LoVo (cell line): ENCODE measurements at regions not wholly inside any gene's neighbourhood (a gene's known extent, or its start where the extent isn't known, plus 50 kb on each side); places are given as distances from the start of the nearest gene placed in this dataset.

Experiments used
- DNase-seq: peaks from one replicate; pipeline ENCODE4 v3.0.0-alpha.2; 2016; ENCODE audit warnings: low spot score

GRCh38 chr15:85941186-85941855 lies 138.3 kb upstream of the AGBL1 start:
- no peak for DNase-seq

- no peak for DNase-seq
Measured at GRCh38 chr15:85942632-85943031, 137.0 kb upstream of the AGBL1 start.

- no peak for DNase-seq
Measured at GRCh38 chr15:85943151-85943550, 136.5 kb upstream of the AGBL1 start.

GRCh38 chr15:85943791-85944190 lies 135.9 kb upstream of the AGBL1 start:
- DNase-seq, result no peak

- no peak for DNase-seq
Measured at GRCh38 chr15:85947021-85947420, 132.7 kb upstream of the AGBL1 start.

- no peak for DNase-seq
Measured at GRCh38 chr15:85947936-85948335, 131.7 kb upstream of the AGBL1 start.

- DNase-seq, result no peak
Measured at GRCh38 chr15:85950101-85950500, 129.6 kb upstream of the AGBL1 start.

GRCh38 chr15:85954586-85954985 lies 125.1 kb upstream of the AGBL1 start:
- no peak for DNase-seq

GRCh38 chr15:85955501-85956391 lies 123.9 kb upstream of the AGBL1 start:
- DNase-seq, result peak; percentile 20

- DNase-seq, result peak; percentile 50
Measured at GRCh38 chr15:85956532-85957275, 123.0 kb upstream of the AGBL1 start.

- DNase-seq, result no peak
Measured at GRCh38 chr15:85959611-85960010, 120.1 kb upstream of the AGBL1 start.

- no peak for DNase-seq
Measured at GRCh38 chr15:85960381-85960780, 119.3 kb upstream of the AGBL1 start.

GRCh38 chr15:85961821-85962220 lies 117.8 kb upstream of the AGBL1 start:
- no peak for DNase-seq

GRCh38 chr15:85963262-85963760 lies 116.4 kb upstream of the AGBL1 start:
- DNase-seq, result no peak

GRCh38 chr15:85964471-85964870 lies 115.2 kb upstream of the AGBL1 start:
- no peak for DNase-seq

GRCh38 chr15:85967553-85967952 lies 112.1 kb upstream of the AGBL1 start:
- DNase-seq, result no peak

GRCh38 chr15:85972805-85973540 lies 106.7 kb upstream of the AGBL1 start:
- DNase-seq, result no peak

GRCh38 chr15:85973584-85974347 lies 105.9 kb upstream of the AGBL1 start:
- DNase-seq, result no peak

- DNase-seq, result no peak
Measured at GRCh38 chr15:85974348-85974705, 105.3 kb upstream of the AGBL1 start.

- no peak for DNase-seq
Measured at GRCh38 chr15:85974742-85975141, 104.9 kb upstream of the AGBL1 start.

GRCh38 chr15:85976102-85976501 lies 103.6 kb upstream of the AGBL1 start:
- DNase-seq, result no peak
